ENCODE measurements at regions not wholly inside any gene's neighbourhood (a gene's known extent, or its start where the extent isn't known, plus 50 kb on each side); places are given as distances from the start of the nearest gene placed in this dataset.

- TF ChIP-seq ZBTB7A (IDR thresholded peaks at IDR 0.05; ENCODE audit: low read depth): no peak
- no peak for TF ChIP-seq EP300 (IDR thresholded peaks at IDR 0.05; ENCODE audit: borderline replicate concordance)
- no peak for TF ChIP-seq MAX (IDR thresholded peaks at IDR 0.05)
- TF ChIP-seq CREB1 (IDR thresholded peaks at IDR 0.05; ENCODE audit: low read depth): no peak
- TF ChIP-seq FOXM1 (IDR thresholded peaks at IDR 0.05; ENCODE audit: borderline replicate concordance, low read depth): no peak
- no peak for TF ChIP-seq NFIC (IDR thresholded peaks at IDR 0.05)
- no peak for TF ChIP-seq TEAD4 (IDR thresholded peaks at IDR 0.05)
- TF ChIP-seq REST (IDR thresholded peaks at IDR 0.05; ENCODE audit: low read depth): no peak
- no peak for TF ChIP-seq TCF12 (IDR thresholded peaks at IDR 0.05; ENCODE audit: low read depth)
- no peak for TF ChIP-seq EGR1 (IDR thresholded peaks at IDR 0.05)
- no peak for TF ChIP-seq YY1 (IDR thresholded peaks at IDR 0.05; ENCODE audit: low read depth)
- no peak for TF ChIP-seq RAD21 (IDR thresholded peaks at IDR 0.05; ENCODE audit: low read depth)
- TF ChIP-seq TAF1 (IDR thresholded peaks at IDR 0.05; ENCODE audit: low read depth): no peak
- TF ChIP-seq USF1 (IDR thresholded peaks at IDR 0.05): no peak
Observed at GRCh38 chr5:44969825-44970224, 161.1 kb downstream of the MRPS30 start.

- TF ChIP-seq RAD21 (IDR thresholded peaks at IDR 0.05; ENCODE audit: low read depth) (no peak), USF1 (IDR thresholded peaks at IDR 0.05) (no peak), CREB1 (IDR thresholded peaks at IDR 0.05; ENCODE audit: low read depth) (no peak), TCF12 (IDR thresholded peaks at IDR 0.05; ENCODE audit: low read depth) (no peak), TEAD4 (IDR thresholded peaks at IDR 0.05) (no peak), EGR1 (IDR thresholded peaks at IDR 0.05) (no peak), TAF1 (IDR thresholded peaks at IDR 0.05; ENCODE audit: low read depth) (no peak), REST (IDR thresholded peaks at IDR 0.05; ENCODE audit: low read depth) (no peak), FOXM1 (IDR thresholded peaks at IDR 0.05; ENCODE audit: borderline replicate concordance, low read depth) (no peak), MAX (IDR thresholded peaks at IDR 0.05) (no peak), EP300 (IDR thresholded peaks at IDR 0.05; ENCODE audit: borderline replicate concordance) (no peak), NFIC (IDR thresholded peaks at IDR 0.05) (no peak), ZBTB7A (IDR thresholded peaks at IDR 0.05; ENCODE audit: low read depth) (no peak), CEBPB (IDR thresholded peaks at IDR 0.05) (no peak), YY1 (IDR thresholded peaks at IDR 0.05; ENCODE audit: low read depth) (no peak)
Observed at GRCh38 chr5:44974813-44975212, 166.1 kb downstream of the MRPS30 start.

GRCh38 chr5:44981708-44982107 is 173.0 kb downstream of the MRPS30 start:
- TF ChIP-seq EGR1 (IDR thresholded peaks at IDR 0.05): no peak
- no peak for TF ChIP-seq YY1 (IDR thresholded peaks at IDR 0.05; ENCODE audit: low read depth)
- no peak for TF ChIP-seq CREB1 (IDR thresholded peaks at IDR 0.05; ENCODE audit: low read depth)
- no peak for TF ChIP-seq EP300 (IDR thresholded peaks at IDR 0.05; ENCODE audit: borderline replicate concordance)
- no peak for TF ChIP-seq RAD21 (IDR thresholded peaks at IDR 0.05; ENCODE audit: low read depth)
- TF ChIP-seq REST (IDR thresholded peaks at IDR 0.05; ENCODE audit: low read depth): no peak
- TF ChIP-seq TAF1 (IDR thresholded peaks at IDR 0.05; ENCODE audit: low read depth): no peak
- no peak for TF ChIP-seq USF1 (IDR thresholded peaks at IDR 0.05)
- TF ChIP-seq CEBPB (IDR thresholded peaks at IDR 0.05): no peak
- no peak for TF ChIP-seq TCF12 (IDR thresholded peaks at IDR 0.05; ENCODE audit: low read depth)
- no peak for TF ChIP-seq TEAD4 (IDR thresholded peaks at IDR 0.05)
- no peak for TF ChIP-seq NFIC (IDR thresholded peaks at IDR 0.05)
- TF ChIP-seq MAX (IDR thresholded peaks at IDR 0.05): no peak
- no peak for TF ChIP-seq ZBTB7A (IDR thresholded peaks at IDR 0.05; ENCODE audit: low read depth)
- no peak for TF ChIP-seq FOXM1 (IDR thresholded peaks at IDR 0.05; ENCODE audit: borderline replicate concordance, low read depth)
